COLO668 (cell line): ENCODE measurements at regions not wholly inside any gene's neighbourhood (a gene's known extent, or its start where the extent isn't known, plus 50 kb on each side); places are given as distances from the start of the nearest gene placed in this dataset.

Experiments used
- DNase-seq: peaks from one replicate; lab custom pipeline; 2025; ENCODE audit not compliant: unreplicated experiment; lab: John Stamatoyannopoulos, UW

DNA sequence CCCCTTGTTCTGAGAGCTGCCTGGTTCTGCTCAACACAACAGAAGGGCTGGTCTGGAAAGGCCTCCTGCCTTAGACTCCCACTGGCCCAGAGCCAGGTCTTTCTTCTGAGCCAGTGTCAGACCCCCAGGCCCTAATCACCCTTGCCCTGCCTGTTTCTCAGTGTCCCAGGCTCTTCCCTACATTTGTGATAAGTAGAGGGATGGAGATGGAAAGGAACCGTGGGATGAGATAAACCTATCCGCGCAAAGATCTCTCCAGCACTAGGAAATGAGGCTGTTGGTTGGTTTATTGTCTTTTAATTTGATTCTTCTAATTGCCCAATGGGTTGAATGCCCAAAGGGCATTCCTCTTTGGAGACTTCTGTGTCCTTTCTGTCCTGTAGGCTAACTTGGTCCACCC, 470.0 kb downstream of the TSHZ3 start:
- no peak for DNase-seq

DNA sequence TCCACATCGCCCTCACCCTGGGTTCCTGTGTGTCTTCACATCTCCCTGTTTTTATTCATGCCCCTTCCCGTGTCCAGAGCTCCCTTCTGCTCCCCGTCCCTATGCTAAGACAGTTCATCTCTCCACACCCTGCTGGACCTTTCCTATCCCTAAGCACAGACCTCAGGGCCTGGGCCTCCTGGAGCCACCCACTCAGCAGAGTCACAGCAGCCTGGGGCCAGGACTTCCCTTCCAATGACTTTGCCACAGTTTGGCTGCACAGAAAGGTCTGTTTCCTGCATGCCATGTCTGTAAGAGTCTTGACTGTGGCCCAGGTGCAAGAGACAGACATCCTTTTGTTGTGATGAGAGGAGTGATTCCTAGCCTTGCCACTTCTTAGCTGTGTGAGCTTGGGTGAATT, 470.7 kb downstream of the TSHZ3 start:
- no peak for DNase-seq

- DNase-seq: no peak
Measured at GRCh38 chr19:30877661-30878113, 471.5 kb downstream of the TSHZ3 start.

GRCh38 chr19:30873691-30874090, 475.5 kb downstream of the TSHZ3 start:
- DNase-seq: no peak

GRCh38 chr19:30873003-30873402, 476.2 kb downstream of the TSHZ3 start:
- DNase-seq: no peak

GRCh38 chr19:30871979-30872378, 477.3 kb downstream of the TSHZ3 start:
- DNase-seq: no peak

- DNase-seq: no peak
Measured at GRCh38 chr19:30870876-30871275, 478.4 kb downstream of the TSHZ3 start.

- DNase-seq: no peak
Measured at GRCh38 chr19:30865511-30865910, 483.7 kb downstream of the TSHZ3 start.

GRCh38 chr19:30864391-30865215, 484.6 kb downstream of the TSHZ3 start:
- no peak for DNase-seq

GRCh38 chr19:30862876-30863275, 486.4 kb downstream of the TSHZ3 start:
- DNase-seq: no peak

GRCh38 chr19:30861919-30862318, 487.3 kb downstream of the TSHZ3 start:
- DNase-seq: no peak

GRCh38 chr19:30857966-30858490, 485.8 kb downstream of the ZNF536 start:
- DNase-seq: no peak

DNA sequence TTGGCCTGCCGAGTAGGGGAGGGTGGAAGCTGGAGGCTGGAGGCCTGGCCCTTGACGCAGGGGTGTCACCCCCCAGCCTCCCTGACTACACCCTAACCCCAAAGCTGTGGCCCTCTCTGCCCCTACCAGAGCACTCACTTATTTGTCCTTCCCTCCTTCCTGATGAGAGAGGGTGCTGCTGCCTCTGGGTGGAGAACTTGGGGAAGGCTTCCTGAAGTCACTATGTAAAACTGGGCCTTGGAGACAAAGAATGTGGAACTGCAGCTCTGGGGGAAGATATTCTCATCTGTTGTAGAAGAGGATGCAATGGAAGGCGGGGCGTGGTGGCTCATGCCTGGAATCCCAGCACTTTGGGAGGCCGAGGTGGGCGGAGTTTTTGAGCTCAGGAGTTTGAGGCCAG, 485.2 kb downstream of the ZNF536 start:
- DNase-seq: no peak

DNA sequence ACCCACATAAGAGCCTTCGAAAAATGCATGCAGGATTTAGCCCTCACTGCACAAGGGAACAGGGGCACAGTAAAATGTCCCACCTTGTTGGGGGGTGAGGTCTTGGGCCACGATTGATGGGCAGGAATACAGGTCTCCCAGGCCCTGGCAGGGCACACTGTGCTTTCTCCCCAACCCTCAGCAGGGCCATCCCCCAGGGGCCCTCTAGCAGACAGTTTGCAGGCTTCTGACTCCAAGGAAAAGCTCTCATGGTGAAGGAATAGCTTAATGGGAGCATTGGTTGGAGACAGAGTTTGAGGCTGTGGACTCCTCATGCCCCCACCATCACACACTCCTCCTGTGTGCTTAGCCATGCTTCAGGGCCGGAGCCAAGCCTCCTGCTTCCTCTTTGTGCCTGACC, 484.6 kb downstream of the ZNF536 start:
- no peak for DNase-seq

- DNase-seq: no peak
Measured at GRCh38 chr19:30856376-30856775, 484.2 kb downstream of the ZNF536 start.

DNA sequence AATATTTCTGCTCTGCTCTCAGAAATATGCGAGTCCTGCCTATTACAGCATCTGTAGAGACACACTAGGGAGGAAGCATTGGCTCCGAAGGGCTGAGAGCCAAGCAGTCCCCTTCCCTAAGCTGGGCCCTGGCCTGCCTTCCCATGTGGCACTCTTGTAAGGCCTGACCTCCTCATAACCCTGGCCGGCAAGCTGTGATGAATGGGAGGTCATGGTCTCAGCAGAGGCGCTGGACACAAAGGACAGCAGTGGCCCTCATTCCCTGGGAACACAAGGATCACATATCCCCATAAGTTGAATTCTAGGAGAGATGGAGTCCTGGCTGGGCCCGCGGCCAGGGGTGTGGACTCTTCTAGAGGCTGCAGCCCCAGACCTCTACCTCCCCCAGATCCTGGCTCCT, 483.3 kb downstream of the ZNF536 start:
- DNase-seq: no peak

GRCh38 chr19:30854661-30855060, 482.5 kb downstream of the ZNF536 start:
- no peak for DNase-seq

- DNase-seq: no peak
Measured at GRCh38 chr19:30854207-30854606, 482.0 kb downstream of the ZNF536 start.

GRCh38 chr19:30853036-30853435, 480.9 kb downstream of the ZNF536 start:
- DNase-seq: no peak

GRCh38 chr19:30852168-30852567, 480.0 kb downstream of the ZNF536 start:
- DNase-seq: no peak

GRCh38 chr19:30851646-30852045, 479.5 kb downstream of the ZNF536 start:
- DNase-seq: no peak

- no peak for DNase-seq
Measured at GRCh38 chr19:30848636-30849425, 476.6 kb downstream of the ZNF536 start.
